Fibroblast of lung (primary cell): ENCODE measurements at regions not wholly inside any gene's neighbourhood (a gene's known extent, or its start where the extent isn't known, plus 50 kb on each side); places are given as distances from the start of the nearest gene placed in this dataset.

Experiments
- DNase-seq, 2 donors: peaks; one replicate each; pipeline versions ENCODE4 v3.0.0 to v3.0.0-alpha.2; 2010; ENCODE audit warnings: low read depth in 2 of 2
- H2AFZ ChIP-seq: 2 replicates; pipeline ENCODE4 v1.5.1; 2012; ENCODE audit warnings: low read length, control low read depth, inconsistent platforms
- H3K27ac ChIP-seq: 2 replicates; pipeline ENCODE4 v1.5.1; 2011; ENCODE audit warnings: low read length, control low read depth; ENCODE audit not compliant: insufficient read depth
- H3K27me3 ChIP-seq: 2 replicates; pipeline ENCODE4 v1.5.1; 2011; ENCODE audit warnings: mild to moderate bottlenecking, low read length; ENCODE audit not compliant: control insufficient read depth, insufficient read depth
- H3K36me3 ChIP-seq: 2 replicates; pipeline ENCODE4 v1.5.1; 2011; ENCODE audit warnings: low read length; ENCODE audit not compliant: control insufficient read depth, insufficient read depth
- H3K4me1 ChIP-seq: 2 replicates; pipeline ENCODE4 v1.5.1; 2011; ENCODE audit warnings: low read length; ENCODE audit not compliant: control insufficient read depth, insufficient read depth; ENCODE audit errors: extremely low read depth
- H3K4me2 ChIP-seq: 2 replicates; pipeline ENCODE4 v1.5.1; 2011; ENCODE audit warnings: low read length, control low read depth; ENCODE audit not compliant: insufficient read depth; ENCODE audit errors: extremely low read depth
- H3K4me3 ChIP-seq, 4 experiments: fragments of 200-600 bp in 1 of 4; sonication (generic) in 1 of 4; replicated peaks in 1 of 4; 2 replicates each; pipeline ENCODE4 v1.5.1; 2011 to 2016; ENCODE audit warnings: low read length in 4 of 4, low read depth in 3 of 4, mild to moderate bottlenecking in 3 of 4, control low read depth in 2 of 4, inconsistent platforms in 1 of 4, mixed read lengths in 1 of 4; ENCODE audit not compliant: insufficient read depth in 1 of 4; ENCODE audit errors: control extremely low read depth in 1 of 4
- H3K79me2 ChIP-seq: 2 replicates; pipeline ENCODE4 v1.5.1; 2012; ENCODE audit warnings: mild to moderate bottlenecking, low read length, inconsistent platforms; ENCODE audit not compliant: control insufficient read depth, insufficient read depth
- H3K9ac ChIP-seq: 2 replicates; pipeline ENCODE4 v1.5.1; 2011; ENCODE audit warnings: mild to moderate bottlenecking, low read length, control low read depth; ENCODE audit not compliant: insufficient read depth
- H3K9me3 ChIP-seq: 2 replicates; pipeline ENCODE4 v1.5.1; 2012; ENCODE audit warnings: low read depth, low read length; ENCODE audit not compliant: control insufficient read depth, insufficient read depth
- H4K20me1 ChIP-seq: 2 replicates; pipeline ENCODE4 v1.5.1; 2011; ENCODE audit warnings: low read length; ENCODE audit not compliant: control insufficient read depth, insufficient read depth; ENCODE audit errors: extremely low read depth
- CTCF ChIP-seq, 2 donors: IDR thresholded peaks in 1 of 2; conservative IDR thresholded peaks in 1 of 2; 1 replicate in 1 of 2; 2 replicates in 1 of 2; pipeline ENCODE4 v1.5.1; 2011 to 2012; ENCODE audit warnings: low read length in 2 of 2, control low read depth in 1 of 2, inconsistent platforms in 1 of 2, low read depth in 1 of 2, mild to moderate bottlenecking in 1 of 2
- EZH2 ChIP-seq: IDR thresholded peaks from 2 replicates; pipeline ENCODE4 v1.5.1; 2012; ENCODE audit warnings: low read length, control low read depth, mild to moderate bottlenecking; ENCODE audit errors: missing control alignments

GRCh38 chr3:193840111-193840641 is 247.2 kb downstream of the OPA1 start:
- no peaks in the 10 kb centered on the region for H4K20me1 ChIP-seq
- no peaks in the 10 kb centered on the region for H3K4me1 ChIP-seq
- H3K9me3 ChIP-seq = no peaks in the 10 kb centered on the region
- TF ChIP-seq CTCF (conservative IDR thresholded peaks at IDR 0.05 in 1 of 2, IDR thresholded peaks at IDR 0.05 in 1 of 2; ENCODE audit: low read depth in 1 of 2, low read length in 2 of 2) = no peak
- no peak for TF ChIP-seq EZH2
- DNase-seq = no peak
- H3K27ac ChIP-seq = no peak overlapping the region
- H3K79me2 ChIP-seq = no peaks in the 10 kb centered on the region
- no peak overlapping the region for H2AFZ ChIP-seq
- no peaks in the 10 kb centered on the region for H3K36me3 ChIP-seq
- no peak overlapping the region for H3K4me3 ChIP-seq
- peaks cover 13% of the 10 kb centered on the region for H3K27me3 ChIP-seq
- no peak overlapping the region for H3K4me2 ChIP-seq
- no peak overlapping the region for H3K9ac ChIP-seq

GRCh38 chr3:193841581-193841980 is 248.6 kb downstream of the OPA1 start:
- H3K4me2 ChIP-seq = no peak overlapping the region
- no peaks in the 10 kb centered on the region for H3K9me3 ChIP-seq
- no peaks in the 10 kb centered on the region for H3K4me1 ChIP-seq
- H2AFZ ChIP-seq = no peak overlapping the region
- H3K27me3 ChIP-seq = peaks cover 13% of the 10 kb centered on the region
- H4K20me1 ChIP-seq = no peaks in the 10 kb centered on the region
- DNase-seq = no peak
- no peaks in the 10 kb centered on the region for H3K79me2 ChIP-seq
- no peak overlapping the region for H3K9ac ChIP-seq
- TF ChIP-seq EZH2 = no peak
- no peak for TF ChIP-seq CTCF (conservative IDR thresholded peaks at IDR 0.05 in 1 of 2, IDR thresholded peaks at IDR 0.05 in 1 of 2; ENCODE audit: low read depth in 1 of 2, low read length in 2 of 2)
- no peak overlapping the region for H3K4me3 ChIP-seq
- no peaks in the 10 kb centered on the region for H3K36me3 ChIP-seq
- no peak overlapping the region for H3K27ac ChIP-seq

- no peaks in the 10 kb centered on the region for H3K36me3 ChIP-seq
- no peak for DNase-seq
- H2AFZ ChIP-seq = no peak overlapping the region
- H3K9me3 ChIP-seq = no peaks in the 10 kb centered on the region
- no peak overlapping the region for H3K27ac ChIP-seq
- H3K79me2 ChIP-seq = no peaks in the 10 kb centered on the region
- H3K4me2 ChIP-seq = no peak overlapping the region
- no peaks in the 10 kb centered on the region for H3K4me1 ChIP-seq
- H3K27me3 ChIP-seq = peaks cover 13% of the 10 kb centered on the region
- no peaks in the 10 kb centered on the region for H4K20me1 ChIP-seq
- no peak overlapping the region for H3K9ac ChIP-seq
- no peak overlapping the region for H3K4me3 ChIP-seq
- TF ChIP-seq CTCF (conservative IDR thresholded peaks at IDR 0.05 in 1 of 2, IDR thresholded peaks at IDR 0.05 in 1 of 2; ENCODE audit: low read depth in 1 of 2, low read length in 2 of 2) (no peak), EZH2 (no peak)
Measured at GRCh38 chr3:193842029-193842798, 249.2 kb downstream of the OPA1 start.
